Esophagus squamous epithelium (tissue), 5 donors: ENCODE measurements at regions not wholly inside any gene's neighbourhood (a gene's known extent, or its start where the extent isn't known, plus 50 kb on each side); places are given as distances from the start of the nearest gene placed in this dataset.

Experiments
- DNase-seq: peaks from one replicate; lab custom pipeline; 2025; lab: John Stamatoyannopoulos, UW
- H3K27ac ChIP-seq, 4 donors: fragments of 200-600 bp; sonication (generic); one replicate each; pipeline ENCODE4 v1.5.1; 2016 to 2019; ENCODE audit warnings: mild to moderate bottlenecking in 1 of 4
- H3K27me3 ChIP-seq, 4 donors: fragments of 200-600 bp; sonication (generic); 1 replicate in 3 of 4; 2 replicates in 1 of 4; pipeline versions ENCODE4 v1.5.1 to v1.6.0; 2017 to 2021; ENCODE audit warnings: antibody characterized with exemption in 1 of 4
- H3K36me3 ChIP-seq, 3 donors: fragments of 200-600 bp; sonication (generic); one replicate each; pipeline ENCODE4 v1.5.1; 2016 to 2019
- H3K4me1 ChIP-seq, 3 donors: fragments of 200-600 bp; sonication (generic); one replicate each; pipeline ENCODE4 v1.5.1; 2017 to 2019
- H3K4me3 ChIP-seq, 4 donors: fragments of 200-600 bp; sonication (generic); 1 replicate in 3 of 4; 2 replicates in 1 of 4; pipeline ENCODE4 v1.5.1; 2016 to 2019; ENCODE audit warnings: mild to moderate bottlenecking in 2 of 4, moderate library complexity in 1 of 4
- H3K9me3 ChIP-seq, 3 donors: fragments of 200-600 bp; sonication (generic); one replicate each; pipeline ENCODE4 v1.5.1; 2016 to 2019
- CTCF ChIP-seq, 6 experiments: fragments of 450-650 bp in 4 of 6; fragments of 200-600 bp in 2 of 6; sonication (generic) in 2 of 6; IDR thresholded peaks; one replicate each; pipeline ENCODE4 v1.5.1; 2016 to 2019; ENCODE audit warnings: antibody characterized with exemption in 6 of 6, mild to moderate bottlenecking in 4 of 6, moderate library complexity in 4 of 6
- POLR2A ChIP-seq, 4 donors: fragments of 450-650 bp; IDR thresholded peaks; one replicate each; pipeline ENCODE4 v1.6.1; 2017; ENCODE audit warnings: antibody characterized with exemption in 4 of 4, mild to moderate bottlenecking in 4 of 4, moderate library complexity in 3 of 4
- WGBS, 2 donors: methylation state at CpG; one replicate each; pipeline ENCODE4 v1.1.5; 2018; 5-methylcytosine and 5-hydroxymethylcytosine counted together
- intact Hi-C: fragments of 100-400 bp; cut with DNase I; formaldehyde crosslinking; loops from one replicate; pipeline ENCODE4 v1.15.0; 2022
- donor health status: DM: yes; HTN: yes; CAD: no.

- Histone ChIP-seq H3K4me3 (no peak overlapping the region), H3K27ac (no peak overlapping the region), H3K9me3 (no peaks in the 10 kb centered on the region), H3K27me3 (no peaks in the 10 kb centered on the region), H3K36me3 (no peaks in the 10 kb centered on the region), H3K4me1 (no peaks in the 10 kb centered on the region)
- intact Hi-C loops = no loop called here
- DNase-seq = no peak
- TF ChIP-seq POLR2A (IDR thresholded peaks at IDR 0.05) (no peak), CTCF (IDR thresholded peaks at IDR 0.05) (no peak)
- 58 to 68% methylated on average over 1 of the region's 1 CpG for WGBS, 2 donors
Observed at GRCh38 chr9:102769307-102769706, 225.8 kb upstream of the CYLC2 start.

DNA sequence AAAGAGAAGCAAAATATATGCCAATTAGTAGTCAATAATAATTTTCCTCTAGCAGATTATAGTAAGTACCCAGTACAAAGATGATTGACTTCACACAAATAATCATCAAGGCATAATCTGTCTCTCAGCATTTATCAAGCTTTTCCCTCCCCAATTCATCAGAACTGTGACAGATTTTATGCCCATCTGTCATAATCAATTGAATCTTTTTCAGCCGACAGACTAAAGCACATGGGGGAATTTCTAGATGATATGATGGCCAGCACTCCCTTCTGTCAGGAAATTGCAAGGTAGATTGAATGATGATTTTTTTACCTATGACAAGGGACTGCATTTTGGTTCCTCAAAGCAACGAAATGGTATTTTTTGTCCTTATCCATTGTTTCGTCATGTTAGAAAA lies 227.1 kb upstream of the CYLC2 start:
- DNase-seq = no peak
- H3K36me3 ChIP-seq = no peaks in the 10 kb centered on the region
- H3K9me3 ChIP-seq = no peaks in the 10 kb centered on the region
- no peak overlapping the region for H3K27ac ChIP-seq
- TF ChIP-seq POLR2A (IDR thresholded peaks at IDR 0.05) = no peak
- no peak for TF ChIP-seq CTCF (IDR thresholded peaks at IDR 0.05)
- no peaks in the 10 kb centered on the region for H3K4me1 ChIP-seq
- no peak overlapping the region for H3K4me3 ChIP-seq
- 70 to 77% methylated on average over 3 of the region's 3 CpGs for WGBS, 2 donors
- no peaks in the 10 kb centered on the region for H3K27me3 ChIP-seq
- intact Hi-C loops = no loop called here

DNA sequence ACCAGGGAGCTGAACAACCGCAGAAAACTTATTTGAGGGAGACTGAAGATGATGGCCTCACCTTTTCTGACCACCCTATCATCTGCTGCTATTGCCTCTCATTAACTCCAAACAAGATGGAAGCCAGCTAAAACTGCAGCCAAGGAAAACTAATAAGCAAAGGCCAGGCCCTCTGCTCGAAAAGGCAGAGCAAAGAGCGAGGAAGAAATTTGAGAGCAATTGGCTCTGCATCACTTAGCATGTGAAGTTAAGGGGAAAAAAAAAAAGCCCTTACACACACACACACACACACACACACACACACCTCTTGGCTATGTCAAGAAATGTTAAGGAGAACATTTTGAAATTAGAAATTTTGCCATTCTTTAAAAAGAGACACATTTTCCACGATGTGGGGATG lies 228.1 kb upstream of the CYLC2 start:
- WGBS, 2 donors = 57 to 59% methylated on average over 4 of the region's 4 CpGs
- H3K9me3 ChIP-seq = no peaks in the 10 kb centered on the region
- no peak for DNase-seq
- no peaks in the 10 kb centered on the region for H3K4me1 ChIP-seq
- H3K27ac ChIP-seq = no peak overlapping the region
- no peaks in the 10 kb centered on the region for H3K27me3 ChIP-seq
- intact Hi-C loops = no loop called here
- no peak overlapping the region for H3K4me3 ChIP-seq
- no peaks in the 10 kb centered on the region for H3K36me3 ChIP-seq
- TF ChIP-seq CTCF (IDR thresholded peaks at IDR 0.05) (no peak), POLR2A (IDR thresholded peaks at IDR 0.05) (no peak)

GRCh38 chr9:102740578-102740977 lies 254.6 kb upstream of the CYLC2 start:
- TF ChIP-seq CTCF (IDR thresholded peaks at IDR 0.05) (no peak), POLR2A (IDR thresholded peaks at IDR 0.05) (no peak)
- 39 to 68% methylated on average over 1 of the region's 1 CpG for WGBS, 2 donors
- Histone ChIP-seq H3K27ac (no peak overlapping the region), H3K4me1 (no peaks in the 10 kb centered on the region), H3K27me3 (no peaks in the 10 kb centered on the region), H3K9me3 (no peaks in the 10 kb centered on the region), H3K36me3 (no peaks in the 10 kb centered on the region), H3K4me3 (no peak overlapping the region)
- intact Hi-C loops = no loop called here
- DNase-seq = no peak

DNA sequence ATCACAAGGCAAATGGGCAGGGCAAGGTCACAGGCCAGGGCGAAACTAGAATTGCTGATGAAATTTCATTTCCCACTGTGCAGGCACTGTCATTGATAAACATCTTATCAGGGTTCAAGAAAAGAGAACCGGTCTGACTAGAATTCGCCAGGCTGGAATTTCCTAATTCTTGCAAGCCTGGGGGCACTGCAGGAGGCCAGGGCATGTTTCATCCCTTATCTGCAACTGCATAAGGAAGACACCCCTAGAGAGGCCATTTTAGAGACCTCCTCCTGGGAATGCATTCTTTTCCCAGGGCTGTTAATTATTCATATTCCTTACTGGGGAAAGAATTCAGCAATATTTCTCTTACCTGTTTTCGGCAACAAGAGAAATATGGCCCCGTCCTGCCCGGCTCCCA lies 266.2 kb upstream of the CYLC2 start:
- no peaks in the 10 kb centered on the region for H3K4me1 ChIP-seq
- TF ChIP-seq POLR2A (IDR thresholded peaks at IDR 0.05) (no peak), CTCF (IDR thresholded peaks at IDR 0.05) (no peak)
- DNase-seq = no peak
- H3K36me3 ChIP-seq = no peaks in the 10 kb centered on the region
- WGBS, 2 donors = 79 to 86% methylated on average over 5 to 6 of the region's 6 CpGs
- no peak overlapping the region for H3K27ac ChIP-seq
- H3K27me3 ChIP-seq = no peaks in the 10 kb centered on the region
- peaks cover 0 to 8% (median 0%) of the 10 kb centered on the region in 3 donors for H3K9me3 ChIP-seq
- intact Hi-C loops = no loop called here
- H3K4me3 ChIP-seq = no peak overlapping the region
